Sigmoid colon (tissue), 3 donors: ENCODE measurements at regions not wholly inside any gene's neighbourhood (a gene's known extent, or its start where the extent isn't known, plus 50 kb on each side); places are given as distances from the start of the nearest gene placed in this dataset.

Source experiments
- CTCF ChIP-seq, 4 experiments: fragments of 450-650 bp in 3 of 4; fragments of 200-600 bp in 1 of 4; IDR thresholded peaks; one replicate each; pipeline ENCODE4 v1.5.1; 2016 to 2019; ENCODE audit warnings: antibody characterized with exemption in 4 of 4, mild to moderate bottlenecking in 3 of 4, moderate library complexity in 2 of 4
- POLR2A ChIP-seq, 2 donors: fragments of 450-650 bp; IDR thresholded peaks; one replicate each; pipeline ENCODE4 v1.6.1; 2016; ENCODE audit warnings: antibody characterized with exemption in 2 of 2, mild to moderate bottlenecking in 2 of 2, moderate library complexity in 2 of 2

GRCh38 chr4:14792702-14793227 is 209.5 kb upstream of the CPEB2 start:
- TF ChIP-seq CTCF (IDR thresholded peaks at IDR 0.05) (no peak), POLR2A (IDR thresholded peaks at IDR 0.05) (no peak)
